ENCODE measurements at regions not wholly inside any gene's neighbourhood (a gene's known extent, or its start where the extent isn't known, plus 50 kb on each side); places are given as distances from the start of the nearest gene placed in this dataset.

GRCh38 chr3:74550686-74551085 lies 63.8 kb downstream of the CNTN3 start:
- no peaks in the 10 kb centered on the region for H3K36me3 ChIP-seq
- H3K4me1 ChIP-seq, result no peaks in the 10 kb centered on the region
- WGBS, 5 donors, result 78 to 90% (median 89%) methylated on average over 3 of the region's 3 CpGs
- H3K27me3 ChIP-seq (replicated peaks in 1 of 7), result no peaks in the 10 kb centered on the region
- no peak overlapping the region for H3K4me3 ChIP-seq
- intact Hi-C loops (cut with DNase I; ENCODE audit: low total_unique reads), result no loop called here
- H3K27ac ChIP-seq, result no peak overlapping the region
- DNase-seq, result no peak
- no peak for TF ChIP-seq POLR2A (IDR thresholded peaks at IDR 0.05)
- TF ChIP-seq POLR2AphosphoS5 (IDR thresholded peaks at IDR 0.05), result no peak
- no peak for TF ChIP-seq CTCF (IDR thresholded peaks at IDR 0.05 in 8 of 11, conservative IDR thresholded peaks at IDR 0.05 in 3 of 11)
- H3K9me3 ChIP-seq, result peaks cover 0 to 54% (median 21%) of the 10 kb centered on the region in 8 donors

- no peak for TF ChIP-seq POLR2AphosphoS5 (IDR thresholded peaks at IDR 0.05)
- TF ChIP-seq POLR2A (IDR thresholded peaks at IDR 0.05), result no peak
- TF ChIP-seq CTCF (IDR thresholded peaks at IDR 0.05 in 8 of 11, conservative IDR thresholded peaks at IDR 0.05 in 3 of 11), result no peak
- DNase-seq, result no peak
- Histone ChIP-seq H3K27me3 (replicated peaks in 1 of 7) (no peaks in the 10 kb centered on the region), H3K9me3 (peaks cover 0 to 26% (median 4%) of the 10 kb centered on the region in 8 donors), H3K36me3 (no peaks in the 10 kb centered on the region), H3K27ac (no peak overlapping the region), H3K4me3 (no peak overlapping the region), H3K4me1 (no peaks in the 10 kb centered on the region)
- WGBS, 5 donors, result 61 to 77% (median 63%) methylated on average over 4 of the region's 4 CpGs
- intact Hi-C loops (cut with DNase I; ENCODE audit: low total_unique reads), result no loop called here
These were observed 68.0 kb downstream of the CNTN3 start for GRCh38 chr3:74546426-74546825.

GRCh38 chr3:74542441-74542840 lies 72.0 kb downstream of the CNTN3 start:
- TF ChIP-seq CTCF (IDR thresholded peaks at IDR 0.05 in 8 of 11, conservative IDR thresholded peaks at IDR 0.05 in 3 of 11) (no peak), POLR2AphosphoS5 (IDR thresholded peaks at IDR 0.05) (no peak), POLR2A (IDR thresholded peaks at IDR 0.05) (no peak)
- Histone ChIP-seq H3K27ac (no peak overlapping the region), H3K9me3 (peaks cover 0 to 6% (median 0%) of the 10 kb centered on the region in 8 donors), H3K4me3 (no peak overlapping the region), H3K4me1 (no peaks in the 10 kb centered on the region), H3K36me3 (no peaks in the 10 kb centered on the region), H3K27me3 (replicated peaks in 1 of 7) (no peaks in the 10 kb centered on the region)
- no peak for DNase-seq
- intact Hi-C loops (cut with DNase I; ENCODE audit: low total_unique reads), result no loop called here
- WGBS, 5 donors, result 84 to 94% (median 86%) methylated on average over 2 of the region's 2 CpGs

GRCh38 chr3:74539876-74540275 lies 74.6 kb downstream of the CNTN3 start:
- Histone ChIP-seq H3K4me1 (no peaks in the 10 kb centered on the region), H3K9me3 (peaks cover 0 to 19% (median 0%) of the 10 kb centered on the region in 8 donors), H3K27me3 (replicated peaks in 1 of 7) (no peaks in the 10 kb centered on the region), H3K36me3 (no peaks in the 10 kb centered on the region), H3K27ac (no peak overlapping the region), H3K4me3 (no peak overlapping the region)
- no peak for DNase-seq
- WGBS, 5 donors, result 52 to 81% (median 68%) methylated on average over 3 of the region's 3 CpGs
- TF ChIP-seq POLR2AphosphoS5 (IDR thresholded peaks at IDR 0.05) (no peak), POLR2A (IDR thresholded peaks at IDR 0.05) (no peak), CTCF (IDR thresholded peaks at IDR 0.05 in 8 of 11, conservative IDR thresholded peaks at IDR 0.05 in 3 of 11) (no peak)
- intact Hi-C loops (cut with DNase I; ENCODE audit: low total_unique reads), result no loop called here
